ENCODE measurements at regions not wholly inside any gene's neighbourhood (a gene's known extent, or its start where the extent isn't known, plus 50 kb on each side); places are given as distances from the start of the nearest gene placed in this dataset.

- Histone ChIP-seq H3K9me3 (ENCODE audit: severe bottlenecking) (no peaks in the 10 kb centered on the region), H3K4me1 (ENCODE audit: insufficient read depth, poor library complexity, severe bottlenecking) (no peaks in the 10 kb centered on the region), H3K36me3 (ENCODE audit: low read depth) (no peaks in the 10 kb centered on the region), H3K4me3 (ENCODE audit: severe bottlenecking) (no peak overlapping the region), H3K27ac (ENCODE audit: poor library complexity, severe bottlenecking) (no peak overlapping the region), H3K27me3 (ENCODE audit: insufficient read depth, poor library complexity, severe bottlenecking) (no peaks in the 10 kb centered on the region)
- TF ChIP-seq CTCF (IDR thresholded peaks at IDR 0.05; ENCODE audit: poor library complexity, severe bottlenecking) = no peak
- DNase-seq (ENCODE audit: low spot score) (no peak), ATAC-seq (ENCODE audit: low read depth) (no peak)
Observed at GRCh38 chr5:168121138-168121494, 170.3 kb upstream of the WWC1 start.

- no peak for TF ChIP-seq CTCF (IDR thresholded peaks at IDR 0.05; ENCODE audit: poor library complexity, severe bottlenecking)
- no peaks in the 10 kb centered on the region for H3K27me3 ChIP-seq (ENCODE audit: insufficient read depth, poor library complexity, severe bottlenecking)
- no peaks in the 10 kb centered on the region for H3K36me3 ChIP-seq (ENCODE audit: low read depth)
Observed at GRCh38 chr5:168123631-168124528, 167.6 kb upstream of the WWC1 start.

GRCh38 chr5:168125445-168126199, 165.8 kb upstream of the WWC1 start:
- ATAC-seq (ENCODE audit: low read depth) (no peak), DNase-seq (ENCODE audit: low spot score) (no peak)
- Histone ChIP-seq H3K27me3 (ENCODE audit: insufficient read depth, poor library complexity, severe bottlenecking) (peaks cover 8% of the 10 kb centered on the region), H3K4me1 (ENCODE audit: insufficient read depth, poor library complexity, severe bottlenecking) (no peaks in the 10 kb centered on the region), H3K27ac (ENCODE audit: poor library complexity, severe bottlenecking) (no peak overlapping the region), H3K9me3 (ENCODE audit: severe bottlenecking) (no peaks in the 10 kb centered on the region), H3K4me3 (ENCODE audit: severe bottlenecking) (no peak overlapping the region), H3K36me3 (ENCODE audit: low read depth) (no peaks in the 10 kb centered on the region)
- TF ChIP-seq CTCF (IDR thresholded peaks at IDR 0.05; ENCODE audit: poor library complexity, severe bottlenecking) = no peak

More at GRCh38 chr5:168123631-168124528, 167.6 kb upstream of the WWC1 start:
- no peaks in the 10 kb centered on the region for H3K4me1 ChIP-seq (ENCODE audit: insufficient read depth, poor library complexity, severe bottlenecking)
- no peaks in the 10 kb centered on the region for H3K9me3 ChIP-seq (ENCODE audit: severe bottlenecking)
- H3K27ac ChIP-seq (ENCODE audit: poor library complexity, severe bottlenecking) = no peak overlapping the region
- no peak overlapping the region for H3K4me3 ChIP-seq (ENCODE audit: severe bottlenecking)
- ATAC-seq (ENCODE audit: low read depth) = no peak
- DNase-seq (ENCODE audit: low spot score) = no peak

- H3K4me1 ChIP-seq (ENCODE audit: insufficient read depth, poor library complexity, severe bottlenecking) = no peaks in the 10 kb centered on the region
- no peaks in the 10 kb centered on the region for H3K36me3 ChIP-seq (ENCODE audit: low read depth)
Observed at GRCh38 chr5:168126606-168127005, 164.8 kb upstream of the WWC1 start.

More at GRCh38 chr5:168126606-168127005, 164.8 kb upstream of the WWC1 start:
- Histone ChIP-seq H3K27me3 (ENCODE audit: insufficient read depth, poor library complexity, severe bottlenecking) (peaks cover 8% of the 10 kb centered on the region), H3K27ac (ENCODE audit: poor library complexity, severe bottlenecking) (no peak overlapping the region), H3K9me3 (ENCODE audit: severe bottlenecking) (no peaks in the 10 kb centered on the region), H3K4me3 (ENCODE audit: severe bottlenecking) (no peak overlapping the region)
- no peak for TF ChIP-seq CTCF (IDR thresholded peaks at IDR 0.05; ENCODE audit: poor library complexity, severe bottlenecking)
- DNase-seq (ENCODE audit: low spot score) (no peak), ATAC-seq (ENCODE audit: low read depth) (no peak)
